ENCODE measurements at regions not wholly inside any gene's neighbourhood (a gene's known extent, or its start where the extent isn't known, plus 50 kb on each side); places are given as distances from the start of the nearest gene placed in this dataset.

- H3K36me3 ChIP-seq (ENCODE audit: control insufficient read depth in 2 of 2, extremely low read depth in 1 of 2, insufficient read depth in 2 of 2, low read length in 2 of 2): no peaks in the 10 kb centered on the region
- H3K4me2 ChIP-seq (ENCODE audit: insufficient read depth, low read length): no peak overlapping the region
- FAIRE-seq: no peak
- intact Hi-C loops (cut with micrococcal nuclease) (no loop called here), dilution Hi-C loops (cut with MboI; ENCODE audit: extremely low pct_ligation_motif_present, low sequenced_read_pairs) (no loop called here)
- no TSS peak for BruUV-seq (replicated peaks)
- H3K9me1 ChIP-seq (replicated peaks; ENCODE audit: control insufficient read depth, extremely low read depth, insufficient read depth, low read length): no peaks in the 10 kb centered on the region
- H4K20me1 ChIP-seq (replicated peaks; ENCODE audit: control insufficient read depth, extremely low read depth, insufficient read depth, low read length): no peaks in the 10 kb centered on the region
- TF ChIP-seq POLR2AphosphoS5 (IDR thresholded peaks at IDR 0.05; ENCODE audit: insufficient read depth, low read depth, low read length) (no peak), FOS (IDR thresholded peaks at IDR 0.05; ENCODE audit: borderline replicate concordance, insufficient read depth, low read length) (no peak), MAX (IDR thresholded peaks at IDR 0.05; ENCODE audit: insufficient read depth, insufficient read length) (no peak), POLR2A (IDR thresholded peaks at IDR 0.05; ENCODE audit: low read depth, low read length) (no peak), CTCF (IDR thresholded peaks at IDR 0.05; ENCODE audit: extremely low read depth in 1 of 2, insufficient read depth in 1 of 2, low read depth in 1 of 2, low read length in 2 of 2) (no peak), GATA2 (IDR thresholded peaks at IDR 0.05; ENCODE audit: insufficient read depth, insufficient read length, low read depth, low read length) (no peak), JUN (IDR thresholded peaks at IDR 0.05; ENCODE audit: borderline replicate concordance, insufficient read depth, insufficient read length, low read depth) (no peak), MYC (IDR thresholded peaks at IDR 0.05; ENCODE audit: low read depth, low read length) (no peak), EZH2 (IDR thresholded peaks at IDR 0.05; ENCODE audit: borderline replicate concordance, low read depth, low read length, severe bottlenecking) (no peak)
- no peak overlapping the region for H3K9ac ChIP-seq (replicated peaks; ENCODE audit: extremely low read depth, insufficient read depth, low read length)
- ChIA-PET POLR2A (no interaction called here), CTCF (no interaction called here)
- H3K79me2 ChIP-seq (ENCODE audit: control insufficient read depth, insufficient read depth, low read length): no peaks in the 10 kb centered on the region
- H2AFZ ChIP-seq (ENCODE audit: low read depth, low read length): no peak overlapping the region
- no peaks in the 10 kb centered on the region for H3K4me1 ChIP-seq (ENCODE audit: control insufficient read depth, extremely low read depth, insufficient read depth, low read length)
- no peak for DNase-seq (ENCODE audit: low read depth, low spot score)
- no peak overlapping the region for H3K4me3 ChIP-seq (replicated peaks in 1 of 3; ENCODE audit: insufficient read depth in 1 of 3, low read depth in 1 of 3, low read length in 3 of 3)
- H3K27ac ChIP-seq (ENCODE audit: insufficient read depth, low read depth, low read length): no peak overlapping the region
- H3K9me3 ChIP-seq (replicated peaks; ENCODE audit: control insufficient read depth, insufficient read depth, low read length): peaks cover 7% of the 10 kb centered on the region
- H3K27me3 ChIP-seq (ENCODE audit: control insufficient read depth in 2 of 2, insufficient read depth in 2 of 2, low read length in 2 of 2): no peaks in the 10 kb centered on the region
These were observed 324.4 kb upstream of the CELF4 start for GRCh38 chr18:37889963-37890362.

Data from endothelial cell of umbilical vein (primary cell).